Effector memory CD4-positive, alpha-beta T cell (primary cell): ENCODE measurements at regions not wholly inside any gene's neighbourhood (a gene's known extent, or its start where the extent isn't known, plus 50 kb on each side); places are given as distances from the start of the nearest gene placed in this dataset.

Experiments used
- DNase-seq, 3 donors: peaks; one replicate each; pipeline ENCODE4 v3.0.0-alpha.2; 2020
- H3K27ac ChIP-seq: 2 replicates; pipeline ENCODE4 v1.7.0; 2013; ENCODE audit warnings: mild to moderate bottlenecking, low read length, moderate library complexity; ENCODE audit not compliant: insufficient read depth, poor library complexity, severe bottlenecking
- H3K27me3 ChIP-seq: replicated peaks from 2 replicates; pipeline ENCODE4 v1.7.0; 2013; ENCODE audit warnings: mild to moderate bottlenecking, low read length; ENCODE audit not compliant: insufficient read depth, control insufficient read depth, poor library complexity, severe bottlenecking
- H3K36me3 ChIP-seq: 2 replicates; pipeline ENCODE4 v1.7.0; 2013; ENCODE audit warnings: mild to moderate bottlenecking, low read length, moderate library complexity; ENCODE audit not compliant: control insufficient read depth, insufficient read depth
- H3K4me1 ChIP-seq: 2 replicates; pipeline ENCODE4 v1.7.0; 2013; ENCODE audit warnings: low read length, mild to moderate bottlenecking; ENCODE audit not compliant: control insufficient read depth, insufficient read depth, poor library complexity, severe bottlenecking
- H3K4me3 ChIP-seq: 2 replicates; pipeline ENCODE4 v1.7.0; 2013; ENCODE audit warnings: low read length, low read depth, mild to moderate bottlenecking; ENCODE audit not compliant: insufficient read depth, poor library complexity, severe bottlenecking
- H3K9me3 ChIP-seq: 2 replicates; pipeline ENCODE4 v1.7.0; 2013; ENCODE audit warnings: mild to moderate bottlenecking, low read length, moderate library complexity; ENCODE audit not compliant: control insufficient read depth

- Histone ChIP-seq H3K27ac (no peak overlapping the region), H3K36me3 (no peaks in the 10 kb centered on the region), H3K9me3 (no peaks in the 10 kb centered on the region), H3K4me3 (no peak overlapping the region), H3K4me1 (no peaks in the 10 kb centered on the region), H3K27me3 (no peaks in the 10 kb centered on the region)
- no peak for DNase-seq
Measured at GRCh38 chr2:215743066-215743465, 270.3 kb downstream of the MREG start.

- H3K27ac ChIP-seq = no peak overlapping the region
- H3K36me3 ChIP-seq = no peaks in the 10 kb centered on the region
- no peak for DNase-seq
- no peaks in the 10 kb centered on the region for H3K4me1 ChIP-seq
- H3K4me3 ChIP-seq = no peak overlapping the region
- no peaks in the 10 kb centered on the region for H3K9me3 ChIP-seq
- no peaks in the 10 kb centered on the region for H3K27me3 ChIP-seq
Measured at GRCh38 chr2:215742021-215742420, 271.3 kb downstream of the MREG start.

- no peak for DNase-seq
- no peaks in the 10 kb centered on the region for H3K9me3 ChIP-seq
- no peaks in the 10 kb centered on the region for H3K4me1 ChIP-seq
- H3K4me3 ChIP-seq = no peak overlapping the region
- no peaks in the 10 kb centered on the region for H3K27me3 ChIP-seq
- H3K27ac ChIP-seq = no peak overlapping the region
- no peaks in the 10 kb centered on the region for H3K36me3 ChIP-seq
Measured at GRCh38 chr2:215740071-215740470, 273.3 kb downstream of the MREG start.

GRCh38 chr2:215738351-215738750 is 275.0 kb downstream of the MREG start:
- no peak overlapping the region for H3K27ac ChIP-seq
- H3K9me3 ChIP-seq = no peaks in the 10 kb centered on the region
- no peak for DNase-seq
- H3K27me3 ChIP-seq = no peaks in the 10 kb centered on the region
- no peaks in the 10 kb centered on the region for H3K4me1 ChIP-seq
- no peaks in the 10 kb centered on the region for H3K36me3 ChIP-seq
- no peak overlapping the region for H3K4me3 ChIP-seq

GRCh38 chr2:215737477-215737876 is 275.9 kb downstream of the MREG start:
- H3K4me1 ChIP-seq = no peaks in the 10 kb centered on the region
- H3K9me3 ChIP-seq = no peaks in the 10 kb centered on the region
- no peak overlapping the region for H3K27ac ChIP-seq
- no peaks in the 10 kb centered on the region for H3K36me3 ChIP-seq
- no peak for DNase-seq
- no peak overlapping the region for H3K4me3 ChIP-seq
- no peaks in the 10 kb centered on the region for H3K27me3 ChIP-seq

- no peaks in the 10 kb centered on the region for H3K36me3 ChIP-seq
- no peaks in the 10 kb centered on the region for H3K9me3 ChIP-seq
- no peaks in the 10 kb centered on the region for H3K27me3 ChIP-seq
- no peaks in the 10 kb centered on the region for H3K4me1 ChIP-seq
- DNase-seq = no peak
- no peak overlapping the region for H3K4me3 ChIP-seq
- H3K27ac ChIP-seq = no peak overlapping the region
Measured at GRCh38 chr2:215736653-215737290, 276.6 kb downstream of the MREG start.

GRCh38 chr2:215731108-215731658 is 282.2 kb downstream of the MREG start:
- H3K27me3 ChIP-seq = no peaks in the 10 kb centered on the region
- no peaks in the 10 kb centered on the region for H3K9me3 ChIP-seq
- no peak overlapping the region for H3K4me3 ChIP-seq
- no peak overlapping the region for H3K27ac ChIP-seq
- no peak for DNase-seq
- H3K4me1 ChIP-seq = no peaks in the 10 kb centered on the region
- no peaks in the 10 kb centered on the region for H3K36me3 ChIP-seq

- Histone ChIP-seq H3K27me3 (no peaks in the 10 kb centered on the region), H3K4me1 (no peaks in the 10 kb centered on the region), H3K9me3 (no peaks in the 10 kb centered on the region), H3K27ac (no peak overlapping the region), H3K4me3 (no peak overlapping the region), H3K36me3 (no peaks in the 10 kb centered on the region)
- DNase-seq = no peak
Measured at GRCh38 chr2:215729985-215730620, 283.2 kb downstream of the MREG start.

- H3K27me3 ChIP-seq = no peaks in the 10 kb centered on the region
- no peak for DNase-seq
- H3K27ac ChIP-seq = no peak overlapping the region
Measured at GRCh38 chr2:215728504-215729065, 284.8 kb downstream of the MREG start.

More at GRCh38 chr2:215728504-215729065, 284.8 kb downstream of the MREG start:
- Histone ChIP-seq H3K9me3 (no peaks in the 10 kb centered on the region), H3K4me1 (no peaks in the 10 kb centered on the region), H3K36me3 (no peaks in the 10 kb centered on the region), H3K4me3 (no peak overlapping the region)
